GM21786 (cell line): ENCODE measurements at regions not wholly inside any gene's neighbourhood (a gene's known extent, or its start where the extent isn't known, plus 50 kb on each side); places are given as distances from the start of the nearest gene placed in this dataset.

ENCODE experiments used
- ATAC-seq: cut with Tn5 transposase; IDR thresholded peaks from one replicate; pipeline ENCODE4 v1.9.1; 2021; ENCODE audit not compliant: unreplicated experiment

DNA sequence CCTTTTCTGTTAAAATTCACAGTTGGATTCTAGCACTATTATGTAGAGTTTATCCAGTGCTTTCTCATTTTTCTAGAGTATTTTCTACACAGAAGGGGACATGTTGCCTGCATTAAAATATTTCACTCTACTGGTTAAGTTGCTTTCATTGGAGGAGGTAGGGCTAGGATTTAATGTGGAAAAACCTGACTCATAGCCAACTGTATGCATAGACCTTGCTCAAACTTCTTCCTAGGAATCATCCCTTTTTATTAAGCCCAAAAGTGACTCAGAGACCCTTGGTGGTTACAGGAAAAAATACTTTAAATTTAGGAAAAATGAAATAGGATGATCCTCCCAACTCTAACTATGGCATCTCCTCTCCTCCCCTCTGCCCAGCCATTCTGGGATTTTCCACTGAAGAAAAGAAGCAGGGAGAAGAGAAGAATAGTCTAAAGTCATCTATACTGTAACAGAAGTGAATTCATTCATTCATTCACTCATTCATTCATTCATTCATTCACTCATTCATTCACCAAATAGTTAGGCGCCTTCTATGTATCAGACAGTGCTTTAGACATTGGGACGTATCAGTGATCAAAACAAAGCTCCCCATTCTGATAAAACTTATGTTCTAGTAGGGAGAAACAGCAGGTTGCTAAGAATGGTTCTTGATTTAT lies 109.0 kb upstream of the HTR2A start:
- no peak for ATAC-seq

DNA sequence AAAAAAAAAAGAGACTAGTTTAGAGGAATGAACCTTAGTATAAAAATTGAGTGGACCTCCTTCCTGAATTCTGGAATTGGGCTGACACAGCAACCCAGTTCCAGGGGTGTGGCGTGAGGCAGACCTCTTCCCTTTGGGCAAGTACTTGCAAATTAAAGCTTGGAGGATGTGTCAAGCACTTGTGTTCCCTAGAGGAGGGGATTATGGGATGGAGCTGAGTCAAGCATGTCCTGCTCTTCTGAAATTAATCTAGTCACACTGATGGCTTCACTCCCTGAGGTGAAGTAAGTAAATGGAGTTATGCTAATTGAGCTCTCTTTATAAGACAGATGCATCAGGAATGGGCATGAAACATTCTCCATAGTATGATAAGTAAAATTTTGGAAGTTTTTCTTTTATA lies 107.7 kb upstream of the HTR2A start:
- ATAC-seq, result no peak

- no peak for ATAC-seq
These were observed 107.2 kb upstream of the HTR2A start for GRCh38 chr13:47004027-47004426.

- ATAC-seq, result no peak
These were observed 103.3 kb upstream of the HTR2A start for GRCh38 chr13:47000165-47000564.

GRCh38 chr13:46996316-46997030 lies 99.6 kb upstream of the HTR2A start:
- ATAC-seq, result peak; percentile 33

DNA sequence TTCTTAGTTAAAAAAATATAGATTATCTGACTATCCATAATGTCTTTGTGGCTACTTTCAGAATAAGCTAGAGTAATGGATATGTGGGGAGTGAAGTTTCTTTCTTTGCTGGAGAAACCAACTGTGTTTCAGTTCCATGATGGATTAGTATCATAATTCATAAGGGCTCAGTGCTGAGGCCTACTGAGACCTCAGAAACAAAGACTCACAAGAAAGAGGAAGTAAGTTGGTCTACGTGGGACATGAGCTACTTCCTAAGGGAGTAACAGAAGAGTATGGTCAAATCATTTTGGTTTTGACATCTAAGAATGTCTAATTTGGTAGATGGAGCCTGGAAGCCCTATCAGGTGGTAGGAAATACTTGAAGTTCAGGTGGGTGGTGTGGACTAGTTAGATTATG lies 99.0 kb upstream of the HTR2A start:
- peak; percentile 83 for ATAC-seq

DNA sequence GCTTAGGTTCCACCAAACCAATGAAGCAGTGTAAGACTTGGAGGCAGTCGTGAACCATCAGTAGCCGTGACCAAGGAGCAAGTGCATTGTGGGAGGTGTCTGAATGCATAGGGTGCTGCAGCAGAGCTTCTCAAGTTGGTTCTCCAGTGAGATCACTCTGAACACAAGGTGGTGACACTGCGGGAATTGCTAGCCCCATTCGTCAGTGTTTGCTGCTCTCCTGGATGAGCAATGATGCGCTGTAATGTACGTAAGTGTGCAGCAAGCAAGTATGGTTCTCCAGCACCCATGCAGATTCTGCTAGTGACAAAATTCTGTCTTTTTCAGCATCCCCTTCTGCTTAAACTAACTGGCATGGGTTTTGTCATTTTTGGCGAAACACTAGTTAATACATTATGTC lies 97.6 kb upstream of the HTR2A start:
- no peak for ATAC-seq

- no peak for ATAC-seq
These were observed 95.6 kb upstream of the HTR2A start for GRCh38 chr13:46992383-46992952.

- ATAC-seq, result peak; percentile 72
These were observed 87.0 kb upstream of the HTR2A start for GRCh38 chr13:46983881-46984280.

- peak; percentile 85 for ATAC-seq
These were observed 86.2 kb upstream of the HTR2A start for GRCh38 chr13:46982856-46983582.

DNA sequence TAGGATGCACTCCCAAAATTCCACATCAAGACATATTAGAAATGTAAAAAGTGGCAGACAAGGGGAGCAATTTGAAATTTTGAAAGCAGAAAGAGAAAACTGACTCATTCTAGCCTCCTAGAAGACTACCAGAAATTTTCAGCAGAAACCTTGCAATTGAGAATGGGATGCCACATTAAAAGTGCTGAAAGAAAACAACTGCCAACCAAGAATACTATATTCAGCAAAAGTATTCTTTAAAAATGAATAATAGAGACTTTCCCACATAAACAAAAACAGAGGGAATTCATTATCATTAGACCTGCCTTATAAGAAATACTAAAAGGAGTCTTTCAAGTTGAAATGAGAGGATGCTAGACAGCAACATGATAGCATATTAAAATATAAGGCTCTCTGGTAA lies 78.3 kb upstream of the HTR2A start:
- ATAC-seq, result no peak

- ATAC-seq, result no peak
These were observed 71.6 kb upstream of the HTR2A start for GRCh38 chr13:46968450-46968849.

DNA sequence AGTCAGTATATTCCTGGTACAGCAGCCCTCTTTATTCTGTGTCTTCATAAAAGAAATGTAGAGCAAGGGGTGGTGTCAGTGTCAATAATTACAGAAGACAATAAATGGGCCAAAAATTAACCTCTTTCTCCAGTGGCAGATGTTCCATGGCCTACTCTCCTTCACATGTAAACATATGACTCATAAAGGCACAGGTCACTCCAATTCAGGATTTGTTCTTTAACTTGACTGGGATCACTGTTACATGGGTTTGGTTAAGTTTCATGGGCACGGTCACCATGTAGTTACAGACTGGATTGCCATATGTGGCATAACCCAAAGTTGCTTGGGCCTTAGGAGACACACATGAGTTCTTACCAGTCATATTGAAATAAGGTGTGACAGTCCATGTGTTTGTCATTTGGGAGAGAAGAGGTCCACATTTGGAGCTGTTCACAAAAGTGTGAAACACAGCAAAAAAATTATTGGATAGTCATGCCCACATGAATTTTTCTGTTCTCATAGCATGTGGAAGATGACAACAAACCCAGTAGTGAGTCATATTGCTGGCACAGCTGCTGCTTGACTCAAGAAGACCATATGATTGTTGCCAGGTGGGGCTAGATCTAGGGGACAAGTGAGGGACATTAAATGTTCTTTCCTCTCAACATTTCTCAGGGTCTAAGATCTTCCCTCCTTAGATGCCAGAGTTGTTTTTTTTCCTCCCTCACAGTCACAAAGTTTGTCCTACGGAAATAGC lies 68.1 kb upstream of the HTR2A start:
- no peak for ATAC-seq

DNA sequence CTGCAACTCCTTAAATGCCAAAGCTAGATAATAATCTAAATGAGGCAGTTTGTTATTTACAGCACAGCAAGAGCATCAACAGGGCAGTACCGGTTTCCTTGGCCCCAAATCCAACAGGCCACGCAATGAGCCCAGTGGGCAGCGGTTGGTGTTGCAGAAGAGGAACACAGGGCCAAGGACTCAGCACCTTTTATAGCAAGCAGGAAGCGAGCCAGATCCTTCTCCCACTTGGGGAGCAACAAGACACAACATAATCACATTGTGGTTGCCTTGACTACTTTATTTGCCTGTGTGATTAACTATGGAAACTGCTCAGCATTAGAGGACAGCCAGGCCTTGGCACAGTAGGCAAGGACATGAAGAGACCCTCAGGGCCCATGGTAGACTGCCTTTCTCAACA lies 67.1 kb upstream of the HTR2A start:
- no peak for ATAC-seq

DNA sequence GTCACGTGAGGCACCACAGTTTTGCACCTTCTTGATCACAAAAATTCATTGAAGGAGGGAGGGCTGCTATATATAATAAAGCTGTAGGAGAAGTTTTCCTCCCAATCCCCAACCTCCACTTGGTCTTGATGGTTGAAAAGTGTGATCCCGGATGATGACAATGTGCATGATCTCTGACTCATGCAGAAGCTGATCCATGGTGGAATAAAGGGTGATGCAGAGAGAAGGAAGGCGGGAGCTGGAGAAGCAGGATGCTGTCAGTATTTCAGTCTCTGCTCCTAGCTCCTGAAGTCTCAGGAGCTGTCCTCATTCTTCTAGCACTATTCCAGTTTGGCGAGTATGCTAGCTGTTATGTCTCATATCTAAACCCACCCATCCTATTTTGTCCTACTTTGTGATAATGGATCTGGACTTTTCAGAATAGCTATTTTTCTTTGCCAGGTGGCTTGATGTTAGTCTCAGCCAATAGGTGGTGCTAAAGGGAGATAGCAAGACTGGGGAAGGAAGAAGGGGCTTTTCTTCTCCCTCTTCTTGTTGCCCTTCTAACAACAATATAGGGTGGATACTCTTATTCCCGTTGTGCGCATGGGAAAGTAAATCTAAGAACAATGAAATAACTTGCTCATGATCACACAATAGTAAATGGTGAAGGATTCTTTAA lies 65.6 kb upstream of the HTR2A start:
- no peak for ATAC-seq

GRCh38 chr13:46961719-46962118 lies 64.9 kb upstream of the HTR2A start:
- ATAC-seq, result peak; percentile 100

DNA sequence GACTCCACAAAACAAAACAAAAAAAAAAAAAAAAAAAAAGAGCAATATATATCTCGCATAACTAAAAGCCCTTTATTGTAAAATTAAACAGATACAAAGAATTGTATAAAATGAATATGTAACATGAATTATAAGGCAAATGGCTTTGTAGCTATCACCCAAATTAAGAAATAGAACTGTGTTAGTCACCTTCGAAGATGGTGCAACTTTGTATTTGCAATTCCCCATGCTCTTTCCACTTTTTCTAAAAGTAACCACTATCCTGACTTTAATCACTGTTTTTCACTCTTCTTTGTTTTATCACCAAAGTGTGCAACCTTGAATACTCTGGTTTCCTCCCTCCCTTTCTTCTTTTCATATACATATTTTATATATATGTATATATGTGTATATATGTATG lies 57.1 kb upstream of the HTR2A start:
- ATAC-seq, result no peak

- peak; percentile 55 for ATAC-seq
These were observed 56.5 kb upstream of the HTR2A start for GRCh38 chr13:46953331-46953730.

DNA sequence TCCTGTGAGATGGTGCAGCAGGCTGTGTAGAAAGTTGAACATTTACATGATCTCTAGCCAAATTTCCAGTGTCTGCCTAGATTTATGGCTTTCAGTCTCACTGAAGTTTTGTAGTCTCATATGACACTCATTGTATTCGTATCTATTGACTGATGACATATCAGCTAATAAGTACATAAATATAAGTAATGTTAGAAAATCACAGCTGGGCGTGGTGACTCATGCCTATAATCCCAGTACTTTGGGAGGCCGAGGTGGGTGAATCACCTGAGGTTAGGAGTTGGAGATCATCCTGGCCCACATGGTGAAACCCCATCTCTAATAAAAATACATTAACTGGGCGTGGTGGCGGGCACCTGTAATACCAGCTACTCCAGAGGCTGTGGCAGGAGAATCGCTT lies 54.7 kb upstream of the HTR2A start:
- ATAC-seq, result no peak

DNA sequence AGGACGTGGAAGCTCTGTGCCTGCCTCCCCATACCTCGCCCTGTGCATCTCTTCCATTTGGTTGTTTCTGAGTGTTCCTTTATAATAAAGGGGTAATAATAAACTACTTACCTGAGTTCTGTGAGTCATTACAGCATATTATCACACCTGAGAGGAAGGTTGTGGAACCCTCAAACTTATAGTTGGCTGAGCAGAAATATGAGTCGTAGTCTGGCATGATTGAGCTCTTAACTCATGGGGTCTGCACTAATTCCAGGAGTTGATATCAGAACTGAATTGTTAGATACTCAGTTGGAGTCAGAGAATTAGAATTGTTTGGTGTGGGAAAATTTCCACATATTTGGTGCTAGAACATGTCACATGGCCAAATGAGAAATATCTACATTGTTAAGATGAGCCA lies 52.4 kb upstream of the HTR2A start:
- no peak for ATAC-seq

DNA sequence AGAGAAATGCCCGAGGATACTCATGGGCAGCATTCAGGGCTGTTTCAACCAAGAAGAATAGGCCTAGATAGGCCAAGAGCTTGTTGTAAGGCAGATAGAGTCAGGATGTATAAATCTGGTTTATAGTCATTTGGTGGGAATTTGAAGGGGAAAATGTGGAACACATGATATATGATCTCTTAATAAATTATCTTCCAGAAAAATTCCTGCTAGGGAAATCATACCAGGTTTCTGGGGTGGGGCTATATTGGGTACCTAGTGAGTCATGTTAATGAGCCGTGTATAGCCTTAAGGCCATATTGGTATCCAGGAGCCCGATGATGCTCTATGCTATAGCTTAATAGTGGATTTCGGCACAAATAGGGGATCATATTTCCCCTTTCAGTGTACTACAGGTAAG lies 51.5 kb upstream of the HTR2A start:
- no peak for ATAC-seq
